Activated naive CD4-positive, alpha-beta T cell treated with anti-CD3 and anti-CD28 coated beads for 36 hours (primary cell): ENCODE measurements at regions not wholly inside any gene's neighbourhood (a gene's known extent, or its start where the extent isn't known, plus 50 kb on each side); places are given as distances from the start of the nearest gene placed in this dataset.
"Not testable (repeated sequence)": the region's sequence is repeated elsewhere in the genome, so short reads cannot be mapped to it uniquely, and the experiment has no call there.

ENCODE experiments used
- CTCF ChIA-PET: fragments of 350-600 bp; sonication (Branson Sonifier 250); formaldehyde crosslinking; loops from one replicate; lab custom pipeline; 2021; ENCODE audit warnings: antibody characterized with exemption; lab: Charles Lee
- DNase-seq: peaks from one replicate; pipeline ENCODE4 v3.0.0-alpha.2; 2020
- H3K27ac Mint-ChIP-seq: one replicate; pipeline ENCODE4 v1.8.0; 2021; ENCODE audit warnings: mild to moderate bottlenecking, mixed read lengths
- H3K27me3 Mint-ChIP-seq: one replicate; pipeline ENCODE4 v1.8.0; 2021; ENCODE audit warnings: low read depth, mixed read lengths
- H3K36me3 Mint-ChIP-seq: one replicate; pipeline ENCODE4 v1.8.0; 2021; ENCODE audit warnings: low read depth, mixed read lengths
- H3K4me1 Mint-ChIP-seq: one replicate; pipeline ENCODE4 v1.8.0; 2021; ENCODE audit warnings: low read depth, mixed read lengths
- H3K4me3 Mint-ChIP-seq: one replicate; pipeline ENCODE4 v1.8.0; 2021; ENCODE audit warnings: mild to moderate bottlenecking, moderate library complexity, mixed read lengths
- H3K9me3 Mint-ChIP-seq: one replicate; pipeline ENCODE4 v1.8.0; 2021; ENCODE audit warnings: mixed read lengths
- intact Hi-C: fragments of 100-400 bp; cut with micrococcal nuclease; formaldehyde crosslinking; loops from one replicate; pipeline ENCODE4 v1.15.1; 2023

GRCh38 chr2:223283329-223283728, 231.3 kb downstream of the KCNE4 start:
- no peak for DNase-seq
- intact Hi-C loops, result no loop called here
- CTCF ChIA-PET, result interaction anchor here (0.7 kb wide), 1 partner anchor 170 kb away, joined by 3 read pairs; no protein-coding TSS in a partner anchor
- Mint-ChIP-seq H3K4me3 (no peak overlapping the region), H3K4me1 (no peaks in the 10 kb centered on the region), H3K27ac (no peak overlapping the region), H3K36me3 (no peaks in the 10 kb centered on the region), H3K27me3 (no peaks in the 10 kb centered on the region), H3K9me3 (peaks cover 11% of the 10 kb centered on the region)

- H3K27ac Mint-ChIP-seq, result no peak overlapping the region
- intact Hi-C loops, result no loop called here
- H3K36me3 Mint-ChIP-seq, result no peaks in the 10 kb centered on the region
- H3K4me1 Mint-ChIP-seq, result no peaks in the 10 kb centered on the region
- no peak overlapping the region for H3K4me3 Mint-ChIP-seq
- DNase-seq, result no peak
- H3K9me3 Mint-ChIP-seq, result peaks cover 12% of the 10 kb centered on the region
- CTCF ChIA-PET, result interaction anchor here (0.7 kb wide), 1 partner anchor 171 kb away, joined by 3 read pairs; no protein-coding TSS in a partner anchor
- H3K27me3 Mint-ChIP-seq, result no peaks in the 10 kb centered on the region
These were observed 231.8 kb downstream of the KCNE4 start for GRCh38 chr2:223283771-223284170.

GRCh38 chr2:223285370-223286265, 233.6 kb downstream of the KCNE4 start:
- H3K4me1 Mint-ChIP-seq, result no peaks in the 10 kb centered on the region
- CTCF ChIA-PET, result no interaction called here
- H3K36me3 Mint-ChIP-seq, result no peaks in the 10 kb centered on the region
- H3K27ac Mint-ChIP-seq, result no peak overlapping the region
- H3K4me3 Mint-ChIP-seq, result no peak overlapping the region
- intact Hi-C loops, result no loop called here
- H3K27me3 Mint-ChIP-seq, result no peaks in the 10 kb centered on the region
- peaks cover 12% of the 10 kb centered on the region for H3K9me3 Mint-ChIP-seq
- DNase-seq, result no peak

GRCh38 chr2:223294756-223295155, 242.8 kb downstream of the KCNE4 start:
- no peaks in the 10 kb centered on the region for H3K4me1 Mint-ChIP-seq
- DNase-seq, result no peak
- peaks cover 4% of the 10 kb centered on the region for H3K9me3 Mint-ChIP-seq
- no peaks in the 10 kb centered on the region for H3K36me3 Mint-ChIP-seq
- H3K27me3 Mint-ChIP-seq, result no peaks in the 10 kb centered on the region
- CTCF ChIA-PET, result no interaction called here
- H3K27ac Mint-ChIP-seq, result no peak overlapping the region
- intact Hi-C loops, result no loop called here
- H3K4me3 Mint-ChIP-seq, result no peak overlapping the region

GRCh38 chr2:223297788-223298187, 245.8 kb downstream of the KCNE4 start:
- CTCF ChIA-PET, result no interaction called here
- no peak for DNase-seq
- Mint-ChIP-seq H3K36me3 (no peaks in the 10 kb centered on the region), H3K27me3 (no peaks in the 10 kb centered on the region), H3K4me1 (no peaks in the 10 kb centered on the region), H3K27ac (no peak overlapping the region), H3K9me3 (no peaks in the 10 kb centered on the region), H3K4me3 (no peak overlapping the region)
- intact Hi-C loops, result no loop called here

GRCh38 chr2:223298329-223298728, 246.3 kb downstream of the KCNE4 start:
- CTCF ChIA-PET, intact Hi-C loops, H3K36me3 Mint-ChIP-seq, H3K27ac Mint-ChIP-seq, H3K4me3 Mint-ChIP-seq, H3K27me3 Mint-ChIP-seq, H3K9me3 Mint-ChIP-seq, DNase-seq, H3K4me1 Mint-ChIP-seq: not testable (repeated sequence)

- no peaks in the 10 kb centered on the region for H3K9me3 Mint-ChIP-seq
- no peaks in the 10 kb centered on the region for H3K27me3 Mint-ChIP-seq
- H3K4me3 Mint-ChIP-seq, result no peak overlapping the region
- no peaks in the 10 kb centered on the region for H3K4me1 Mint-ChIP-seq
- H3K27ac Mint-ChIP-seq, result no peak overlapping the region
- DNase-seq, result no peak
- intact Hi-C loops, result no loop called here
- CTCF ChIA-PET, result no interaction called here
- no peaks in the 10 kb centered on the region for H3K36me3 Mint-ChIP-seq
These were observed 248.3 kb downstream of the KCNE4 start for GRCh38 chr2:223300326-223300725.

- no peaks in the 10 kb centered on the region for H3K9me3 Mint-ChIP-seq
- H3K4me3 Mint-ChIP-seq, result no peak overlapping the region
- intact Hi-C loops, result loop anchor here (5.0 kb wide), 1 partner anchor 334 kb away; no protein-coding TSS in a partner anchor
- H3K27ac Mint-ChIP-seq, result no peak overlapping the region
- no peaks in the 10 kb centered on the region for H3K36me3 Mint-ChIP-seq
- no peaks in the 10 kb centered on the region for H3K27me3 Mint-ChIP-seq
- peak; percentile 15 for DNase-seq
- no peaks in the 10 kb centered on the region for H3K4me1 Mint-ChIP-seq
- CTCF ChIA-PET, result no interaction called here
These were observed 254.4 kb downstream of the KCNE4 start for GRCh38 chr2:223306371-223306770.

- H3K9me3 Mint-ChIP-seq, result no peaks in the 10 kb centered on the region
- H3K36me3 Mint-ChIP-seq, result no peaks in the 10 kb centered on the region
- H3K27ac Mint-ChIP-seq, result no peak overlapping the region
- no peaks in the 10 kb centered on the region for H3K4me1 Mint-ChIP-seq
- H3K4me3 Mint-ChIP-seq, result no peak overlapping the region
- DNase-seq, result no peak
- H3K27me3 Mint-ChIP-seq, result no peaks in the 10 kb centered on the region
- CTCF ChIA-PET, result no interaction called here
- intact Hi-C loops, result no loop called here
These were observed 260.1 kb downstream of the KCNE4 start for GRCh38 chr2:223311889-223312680.

- H3K4me1 Mint-ChIP-seq, result no peaks in the 10 kb centered on the region
- CTCF ChIA-PET, result no interaction called here
- H3K36me3 Mint-ChIP-seq, result no peaks in the 10 kb centered on the region
- intact Hi-C loops, result no loop called here
- H3K27ac Mint-ChIP-seq, result no peak overlapping the region
- no peaks in the 10 kb centered on the region for H3K9me3 Mint-ChIP-seq
- no peaks in the 10 kb centered on the region for H3K27me3 Mint-ChIP-seq
- no peak overlapping the region for H3K4me3 Mint-ChIP-seq
- no peak for DNase-seq
These were observed 261.1 kb downstream of the KCNE4 start for GRCh38 chr2:223313101-223313500.

GRCh38 chr2:223314811-223315210, 262.8 kb downstream of the KCNE4 start:
- Mint-ChIP-seq H3K4me1 (no peaks in the 10 kb centered on the region), H3K9me3 (no peaks in the 10 kb centered on the region), H3K27me3 (no peaks in the 10 kb centered on the region), H3K4me3 (no peak overlapping the region), H3K36me3 (no peaks in the 10 kb centered on the region), H3K27ac (no peak overlapping the region)
- no peak for DNase-seq
- CTCF ChIA-PET, result no interaction called here
- intact Hi-C loops, result no loop called here

- Mint-ChIP-seq H3K4me3 (no peak overlapping the region), H3K27me3 (no peaks in the 10 kb centered on the region), H3K36me3 (no peaks in the 10 kb centered on the region), H3K4me1 (no peaks in the 10 kb centered on the region), H3K27ac (no peak overlapping the region), H3K9me3 (no peaks in the 10 kb centered on the region)
- intact Hi-C loops, result no loop called here
- CTCF ChIA-PET, result no interaction called here
- no peak for DNase-seq
These were observed 263.8 kb downstream of the KCNE4 start for GRCh38 chr2:223315813-223316212.
